Tibial artery (tissue), 4 donors: ENCODE measurements at regions not wholly inside any gene's neighbourhood (a gene's known extent, or its start where the extent isn't known, plus 50 kb on each side); places are given as distances from the start of the nearest gene placed in this dataset.

Source experiments
- DNase-seq, 2 donors: peaks; one replicate each; pipeline ENCODE4 v3.0.0-alpha.2; 2019
- H3K27ac ChIP-seq, 2 donors: fragments of 200-600 bp; sonication (generic) in 1 of 2; 1 replicate in 1 of 2; 2 replicates in 1 of 2; pipeline ENCODE4 v1.5.1; 2018 to 2019; ENCODE audit warnings: mild to moderate bottlenecking in 1 of 2
- H3K27me3 ChIP-seq, 2 donors: fragments of 200-600 bp; sonication (generic) in 1 of 2; one replicate each; pipeline versions ENCODE4 v1.5.1 to v1.6.0; 2016 to 2019
- H3K36me3 ChIP-seq, 3 donors: fragments of 200-600 bp; sonication (generic) in 2 of 3; one replicate each; pipeline ENCODE4 v1.5.1; 2016 to 2019; ENCODE audit warnings: mild to moderate bottlenecking in 2 of 3
- H3K4me1 ChIP-seq, 4 donors: fragments of 200-600 bp; sonication (generic) in 2 of 4; 1 replicate in 3 of 4; 2 replicates in 1 of 4; pipeline ENCODE4 v1.5.1; 2016 to 2019
- H3K4me3 ChIP-seq, 2 donors: fragments of 200-600 bp; sonication (generic) in 1 of 2; 1 replicate in 1 of 2; 2 replicates in 1 of 2; pipeline ENCODE4 v1.5.1; 2018 to 2019; ENCODE audit warnings: mild to moderate bottlenecking in 2 of 2
- H3K9me3 ChIP-seq, 3 donors: fragments of 200-600 bp; sonication (generic) in 1 of 3; one replicate each; pipeline ENCODE4 v1.5.1; 2016 to 2019
- intact Hi-C: fragments of 100-400 bp; cut with DNase I; formaldehyde crosslinking; loops from one replicate; pipeline ENCODE4 v1.15.0; 2023; ENCODE audit warnings: low total_unique reads
- TF ChIP-seq, protein P1 (sequence below), 2 experiments: fragments of 200-600 bp in 1 of 2; fragments of 450-650 bp in 1 of 2; IDR thresholded peaks; one replicate each; pipeline ENCODE4 v1.5.1; 2017 to 2019; ENCODE audit warnings: antibody characterized with exemption in 2 of 2, mild to moderate bottlenecking in 1 of 2, moderate library complexity in 1 of 2

DNA sequence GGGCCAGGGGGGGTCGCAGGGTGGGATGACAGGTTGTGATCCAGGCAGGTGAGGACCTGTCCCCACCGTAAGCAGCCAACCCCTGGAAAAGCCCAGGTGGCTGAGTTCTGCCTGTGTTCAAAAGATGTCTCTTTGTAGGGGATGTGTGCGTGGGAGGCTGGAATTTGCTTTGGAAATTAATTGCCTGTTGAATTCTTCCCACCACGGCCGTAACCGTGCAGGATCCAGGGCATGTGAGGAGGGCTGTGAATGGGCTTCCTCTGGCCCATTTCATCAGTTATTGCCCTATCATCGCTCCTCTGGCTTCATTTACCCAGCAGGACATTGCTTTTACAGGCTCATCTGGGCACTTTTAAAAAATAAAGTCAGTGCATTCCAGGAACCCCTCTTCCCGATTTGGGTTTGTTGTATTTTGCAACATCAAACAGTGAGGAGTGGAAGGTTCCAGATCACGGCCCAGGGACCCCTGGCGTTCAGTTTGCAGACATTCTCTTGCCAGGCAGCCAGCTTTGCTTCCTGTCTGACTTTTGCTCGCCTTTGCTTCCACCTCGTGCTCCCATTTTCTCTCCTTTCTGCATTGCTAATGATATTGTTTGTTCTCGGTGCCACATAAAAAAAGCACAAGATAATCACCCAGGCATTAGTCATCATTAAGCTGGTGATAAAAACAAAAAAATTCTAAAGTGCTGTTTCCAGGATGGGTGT is 1306.6 kb downstream of the BRD1 start:
- no peaks in the 10 kb centered on the region for H3K4me1 ChIP-seq
- H3K36me3 ChIP-seq, result no peaks in the 10 kb centered on the region
- intact Hi-C loops, result no loop called here
- no peak overlapping the region for H3K4me3 ChIP-seq
- TF ChIP-seq, protein P1, sequence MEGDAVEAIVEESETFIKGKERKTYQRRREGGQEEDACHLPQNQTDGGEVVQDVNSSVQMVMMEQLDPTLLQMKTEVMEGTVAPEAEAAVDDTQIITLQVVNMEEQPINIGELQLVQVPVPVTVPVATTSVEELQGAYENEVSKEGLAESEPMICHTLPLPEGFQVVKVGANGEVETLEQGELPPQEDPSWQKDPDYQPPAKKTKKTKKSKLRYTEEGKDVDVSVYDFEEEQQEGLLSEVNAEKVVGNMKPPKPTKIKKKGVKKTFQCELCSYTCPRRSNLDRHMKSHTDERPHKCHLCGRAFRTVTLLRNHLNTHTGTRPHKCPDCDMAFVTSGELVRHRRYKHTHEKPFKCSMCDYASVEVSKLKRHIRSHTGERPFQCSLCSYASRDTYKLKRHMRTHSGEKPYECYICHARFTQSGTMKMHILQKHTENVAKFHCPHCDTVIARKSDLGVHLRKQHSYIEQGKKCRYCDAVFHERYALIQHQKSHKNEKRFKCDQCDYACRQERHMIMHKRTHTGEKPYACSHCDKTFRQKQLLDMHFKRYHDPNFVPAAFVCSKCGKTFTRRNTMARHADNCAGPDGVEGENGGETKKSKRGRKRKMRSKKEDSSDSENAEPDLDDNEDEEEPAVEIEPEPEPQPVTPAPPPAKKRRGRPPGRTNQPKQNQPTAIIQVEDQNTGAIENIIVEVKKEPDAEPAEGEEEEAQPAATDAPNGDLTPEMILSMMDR (IDR thresholded peaks at IDR 0.05), result no peak
- no peak for DNase-seq
- H3K27me3 ChIP-seq, result peaks cover 0 to 30% of the 10 kb centered on the region in 2 donors
- no peak overlapping the region for H3K27ac ChIP-seq
- H3K9me3 ChIP-seq, result no peaks in the 10 kb centered on the region

DNA sequence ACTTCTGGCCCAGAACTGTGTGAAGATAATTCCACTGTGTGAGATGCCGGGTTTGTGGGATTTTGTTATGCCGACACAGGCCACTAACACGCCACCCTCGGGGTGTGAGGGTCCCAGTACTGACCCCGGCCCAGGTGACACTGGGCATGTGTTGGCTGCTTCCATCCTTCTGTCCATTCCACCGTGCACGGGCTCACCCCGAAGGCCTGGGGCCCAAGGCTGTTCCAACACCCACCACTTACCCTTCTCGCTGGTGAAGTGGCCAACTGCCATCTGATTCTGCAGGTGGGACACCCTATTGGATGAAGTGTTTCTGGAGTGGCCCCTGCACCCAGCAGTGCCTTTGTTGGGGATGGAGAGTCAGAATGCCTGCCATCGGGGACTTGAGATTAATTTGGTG is 1307.5 kb downstream of the BRD1 start:
- no peak overlapping the region for H3K4me3 ChIP-seq
- no peaks in the 10 kb centered on the region for H3K36me3 ChIP-seq
- no peaks in the 10 kb centered on the region for H3K9me3 ChIP-seq
- intact Hi-C loops, result no loop called here
- H3K4me1 ChIP-seq, result no peaks in the 10 kb centered on the region
- H3K27me3 ChIP-seq, result peaks cover 0 to 23% of the 10 kb centered on the region in 2 donors
- no peak overlapping the region for H3K27ac ChIP-seq
- TF ChIP-seq, protein P1 (IDR thresholded peaks at IDR 0.05), result no peak
- no peak for DNase-seq

DNA sequence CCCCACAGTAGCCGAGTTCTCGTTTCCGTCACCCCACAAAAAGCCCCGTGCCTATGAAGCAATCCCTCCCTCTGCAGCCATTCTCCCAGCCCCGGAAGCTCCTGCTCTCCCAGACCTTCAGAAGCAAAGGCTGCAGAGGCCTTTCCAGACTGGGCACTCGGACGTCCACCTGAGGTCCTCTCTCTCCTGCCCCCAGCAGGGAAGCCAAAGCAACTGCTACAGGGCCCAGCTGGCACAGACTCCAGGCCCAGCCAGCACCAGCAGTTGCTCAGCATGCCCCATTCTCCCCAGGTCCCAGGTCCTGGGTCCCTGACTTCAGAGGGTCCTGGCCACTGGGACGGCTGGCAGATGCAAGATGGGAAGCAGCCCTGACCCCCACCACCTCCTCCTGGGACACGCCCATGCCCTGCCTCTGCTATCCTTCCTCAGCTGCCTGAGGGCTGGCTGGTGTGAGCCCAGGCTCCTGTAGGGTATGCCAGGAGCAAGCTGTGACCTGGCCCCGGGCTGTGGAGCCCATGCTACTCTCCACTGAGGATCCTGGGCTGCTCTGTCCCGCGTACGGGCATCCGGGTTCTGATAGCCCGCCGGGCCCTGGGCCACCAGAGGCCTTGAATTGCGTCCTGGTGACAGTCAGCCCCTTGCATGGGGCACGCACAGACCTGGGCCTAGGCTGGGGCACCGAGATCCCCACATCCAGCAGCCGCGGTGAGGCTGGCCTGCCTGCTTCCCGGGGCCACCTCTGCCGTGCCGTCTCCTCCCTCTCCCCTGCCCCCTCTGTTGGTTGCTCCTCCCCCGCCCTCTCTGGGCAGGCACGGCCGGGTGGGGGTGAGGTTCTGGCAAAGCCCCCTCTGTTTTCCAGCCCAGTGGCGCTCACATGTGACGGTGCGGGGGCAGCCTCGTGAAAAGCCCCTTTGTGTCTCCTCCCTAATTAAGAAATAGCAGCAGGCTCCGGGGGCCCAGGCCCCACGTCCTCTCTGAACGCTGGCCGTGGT is 1310.3 kb downstream of the BRD1 start:
- no peak overlapping the region for H3K4me3 ChIP-seq
- intact Hi-C loops, result no loop called here
- no peaks in the 10 kb centered on the region for H3K36me3 ChIP-seq
- peaks cover 0 to 22% of the 10 kb centered on the region in 2 donors for H3K27me3 ChIP-seq
- H3K9me3 ChIP-seq, result no peaks in the 10 kb centered on the region
- no peak for DNase-seq
- no peaks in the 10 kb centered on the region for H3K4me1 ChIP-seq
- no peak overlapping the region for H3K27ac ChIP-seq
- TF ChIP-seq, protein P1 (IDR thresholded peaks at IDR 0.05), result no peak

DNA sequence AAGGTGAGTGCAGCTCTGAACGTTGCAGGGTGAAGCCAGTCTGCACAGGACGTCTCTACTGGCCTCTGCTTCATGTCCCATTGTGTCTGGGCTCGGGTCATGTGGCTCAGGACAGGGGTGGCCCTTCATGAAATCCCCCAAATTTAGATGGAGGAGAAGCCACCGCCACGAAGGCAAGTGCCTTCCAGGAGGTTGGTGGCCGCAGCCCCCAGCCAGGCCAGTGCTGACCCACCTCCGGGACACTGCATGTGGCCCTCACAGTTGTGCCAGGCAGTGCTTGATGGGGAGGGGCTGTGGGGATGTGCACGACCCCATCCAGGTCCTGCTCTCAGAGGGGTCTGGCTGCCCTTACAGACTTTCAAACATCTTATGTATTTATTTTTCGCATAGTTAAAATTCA is 1311.1 kb downstream of the BRD1 start:
- no peak for DNase-seq
- H3K4me3 ChIP-seq, result no peak overlapping the region
- H3K27me3 ChIP-seq, result peaks cover 0 to 22% of the 10 kb centered on the region in 2 donors
- H3K36me3 ChIP-seq, result no peaks in the 10 kb centered on the region
- H3K27ac ChIP-seq, result no peak overlapping the region
- intact Hi-C loops, result no loop called here
- TF ChIP-seq, protein P1 (IDR thresholded peaks at IDR 0.05), result no peak
- H3K4me1 ChIP-seq, result no peaks in the 10 kb centered on the region
- H3K9me3 ChIP-seq, result no peaks in the 10 kb centered on the region

DNA sequence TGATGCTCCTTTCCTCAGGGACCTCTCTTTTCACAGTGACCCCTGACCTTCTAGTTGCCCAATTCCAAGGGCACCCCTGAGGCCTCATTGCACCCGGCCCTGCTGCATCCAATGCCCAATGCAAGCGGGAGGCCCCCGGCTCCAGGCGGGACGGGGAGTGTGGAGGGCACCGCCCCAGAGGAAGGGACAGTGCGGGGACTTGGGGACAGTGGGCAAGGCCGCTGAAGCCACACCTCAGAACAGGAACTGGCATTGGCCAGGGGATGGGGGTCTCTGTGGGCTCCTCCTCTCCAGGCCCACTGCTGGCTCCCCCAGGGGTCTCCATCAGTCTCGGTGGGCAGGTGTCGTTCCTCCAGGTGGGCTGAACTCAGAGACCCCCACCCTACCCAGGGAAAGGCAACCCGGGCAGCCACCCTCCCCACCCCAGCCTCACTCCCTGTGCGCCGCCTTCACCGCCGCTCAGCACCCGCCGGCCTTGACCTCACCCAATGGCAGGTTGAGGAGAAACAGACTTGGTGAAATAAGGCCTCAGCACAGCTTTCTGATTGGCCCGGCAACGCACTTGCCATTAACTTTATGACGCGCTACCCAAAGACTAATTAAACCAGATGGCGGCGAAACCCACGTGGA is 1312.0 kb downstream of the BRD1 start:
- intact Hi-C loops, result no loop called here
- H3K4me1 ChIP-seq, result no peaks in the 10 kb centered on the region
- no peaks in the 10 kb centered on the region for H3K9me3 ChIP-seq

More for the DNA sequence above, 1312.0 kb downstream of the BRD1 start:
- Histone ChIP-seq H3K36me3 (no peaks in the 10 kb centered on the region), H3K27ac (no peak overlapping the region), H3K4me3 (no peak overlapping the region), H3K27me3 (peaks cover 0 to 19% of the 10 kb centered on the region in 2 donors)
- DNase-seq, result no peak
- TF ChIP-seq, protein P1 (IDR thresholded peaks at IDR 0.05), result no peak
